ENCODE measurements at regions not wholly inside any gene's neighbourhood (a gene's known extent, or its start where the extent isn't known, plus 50 kb on each side); places are given as distances from the start of the nearest gene placed in this dataset.

GRCh38 chr2:120930864-120931263 lies 195.2 kb downstream of the GLI2 start:
- DNase-seq (ENCODE audit: low spot score), result no peak
- TF ChIP-seq CTCF (IDR thresholded peaks at IDR 0.05; ENCODE audit: extremely low read depth, missing control alignments), result no peak

GRCh38 chr2:120932472-120932871 lies 196.8 kb downstream of the GLI2 start:
- no peak for DNase-seq (ENCODE audit: low spot score)
- no peak for TF ChIP-seq CTCF (IDR thresholded peaks at IDR 0.05; ENCODE audit: extremely low read depth, missing control alignments)

DNA sequence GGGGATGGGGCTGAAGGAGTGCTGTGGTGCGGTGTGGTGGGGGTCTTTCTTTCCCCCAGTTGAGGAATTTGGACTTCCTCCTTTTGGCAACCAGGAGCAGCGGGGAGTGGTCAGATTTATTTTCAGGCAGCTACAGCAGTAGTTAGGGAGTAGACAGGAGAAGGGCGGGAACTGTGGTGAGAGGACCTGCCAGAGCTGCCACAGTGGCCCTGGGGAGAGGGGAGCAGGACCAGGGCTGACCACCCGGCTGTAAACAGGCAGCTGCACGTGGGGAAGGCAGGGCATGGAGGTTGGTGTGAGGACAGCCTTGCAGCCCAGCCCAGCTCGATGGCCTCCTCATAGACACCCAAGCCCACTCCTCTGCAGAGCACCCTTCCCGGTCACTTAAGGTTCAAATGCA lies 197.2 kb downstream of the GLI2 start:
- DNase-seq (ENCODE audit: low spot score), result no peak
- no peak for TF ChIP-seq CTCF (IDR thresholded peaks at IDR 0.05; ENCODE audit: extremely low read depth, missing control alignments)

DNA sequence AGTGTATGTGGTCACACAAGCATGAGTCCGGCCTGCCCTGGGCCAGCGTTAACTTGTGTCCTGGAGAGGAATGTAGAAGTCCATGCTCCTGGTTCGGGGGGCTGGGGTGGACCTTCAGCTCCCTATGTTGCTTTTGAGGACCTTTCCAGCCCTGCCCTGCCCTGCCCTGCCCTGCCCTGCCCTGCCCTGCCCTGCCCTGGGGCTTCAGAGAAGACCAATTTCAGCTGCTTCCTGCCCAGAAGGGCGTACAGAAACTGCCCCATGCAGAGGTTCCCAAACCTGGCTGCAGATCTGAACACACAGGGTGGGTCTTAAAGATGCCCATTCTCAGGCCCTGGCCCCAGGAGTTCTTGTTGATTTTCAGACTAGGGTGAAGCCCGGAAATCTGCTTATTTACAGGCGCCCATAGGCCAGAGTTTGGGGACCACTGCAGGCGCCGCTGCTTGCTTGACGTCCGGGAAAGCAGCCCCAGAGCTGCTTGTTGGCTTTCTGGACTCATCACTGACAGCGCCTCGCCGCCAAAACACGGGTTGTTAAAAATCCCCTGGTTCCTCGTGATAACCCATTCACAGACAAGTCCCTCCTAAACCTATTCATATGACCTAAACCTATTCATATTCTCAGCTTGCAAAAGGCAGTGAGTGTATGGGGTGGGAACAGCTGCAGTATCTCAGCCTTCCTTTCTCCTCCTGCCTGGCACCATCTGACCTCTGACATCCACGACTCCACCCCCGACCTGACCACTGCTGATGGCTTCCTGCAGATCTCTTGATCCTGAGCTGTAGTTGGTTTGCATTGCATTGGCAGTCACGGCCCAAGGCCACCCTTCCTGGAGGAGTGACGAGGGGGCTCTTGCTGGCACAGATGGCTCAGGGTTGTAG lies 198.3 kb downstream of the GLI2 start:
- no peak for DNase-seq (ENCODE audit: low spot score)
- TF ChIP-seq CTCF (IDR thresholded peaks at IDR 0.05; ENCODE audit: extremely low read depth, missing control alignments), result no peak

- no peak for TF ChIP-seq CTCF (IDR thresholded peaks at IDR 0.05; ENCODE audit: extremely low read depth, missing control alignments)
- no peak for DNase-seq (ENCODE audit: low spot score)
Observed at GRCh38 chr2:120934574-120935338, 199.1 kb downstream of the GLI2 start.

GRCh38 chr2:120935339-120936313 lies 200.0 kb downstream of the GLI2 start:
- DNase-seq (ENCODE audit: low spot score), result no peak

More at GRCh38 chr2:120935339-120936313, 200.0 kb downstream of the GLI2 start:
- TF ChIP-seq CTCF (IDR thresholded peaks at IDR 0.05; ENCODE audit: extremely low read depth, missing control alignments), result no peak

Data from GM20000 (cell line).